GM23338 (cell line): ENCODE measurements at regions not wholly inside any gene's neighbourhood (a gene's known extent, or its start where the extent isn't known, plus 50 kb on each side); places are given as distances from the start of the nearest gene placed in this dataset.
A peak's percentile ranks its signal among the peaks of the same experiment; 100 is the strongest.

Source experiments
- ATAC-seq: fragments of 200-7000 bp; cut with Tn5 transposase; 3 replicates; pipeline ENCODE4 v1.9.1; 2020
- DNase-seq: peaks from one replicate; pipeline ENCODE4 v3.0.0-alpha.2; 2015; ENCODE audit warnings: low spot score
- H2AFZ ChIP-seq: fragments of 200-600 bp; sonication (generic); 2 replicates; pipeline ENCODE4 v1.8.0; 2016; ENCODE audit warnings: antibody characterized with exemption, mild to moderate bottlenecking, moderate library complexity
- H3F3A ChIP-seq: fragments of 200-600 bp; sonication (generic); replicated peaks from 2 replicates; pipeline ENCODE4 v1.8.0; 2017; ENCODE audit warnings: antibody characterized with exemption, mixed run types, low read depth
- H3K27ac ChIP-seq: fragments of 200-600 bp; sonication (generic); 2 replicates; pipeline ENCODE4 v1.6.1; 2016; ENCODE audit warnings: low read depth
- H3K27me3 ChIP-seq: fragments of 200-600 bp; sonication (generic); 2 replicates; pipeline ENCODE4 v1.8.0; 2016; ENCODE audit warnings: mild to moderate bottlenecking, mixed run types, moderate library complexity; ENCODE audit not compliant: insufficient read depth
- H3K36me3 ChIP-seq: fragments of 200-600 bp; sonication (generic); 2 replicates; pipeline ENCODE4 v1.8.0; 2016; ENCODE audit warnings: mild to moderate bottlenecking; ENCODE audit not compliant: insufficient read depth
- H3K4me1 ChIP-seq: fragments of 200-600 bp; sonication (generic); 2 replicates; pipeline ENCODE4 v1.8.0; 2016; ENCODE audit warnings: mild to moderate bottlenecking, moderate library complexity; ENCODE audit not compliant: insufficient read depth
- H3K4me2 ChIP-seq: fragments of 200-600 bp; sonication (generic); 2 replicates; pipeline ENCODE4 v1.7.1; 2017; ENCODE audit warnings: mixed run types
- H3K4me3 ChIP-seq: fragments of 200-600 bp; sonication (generic); 2 replicates; pipeline ENCODE4 v1.6.1; 2016; ENCODE audit warnings: mixed run types
- H3K79me2 ChIP-seq: fragments of 200-600 bp; sonication (generic); replicated peaks from 2 replicates; pipeline ENCODE4 v1.8.0; 2017; ENCODE audit warnings: mild to moderate bottlenecking; ENCODE audit not compliant: insufficient read depth
- H3K9me2 ChIP-seq: fragments of 200-600 bp; sonication (generic); 2 replicates; pipeline ENCODE4 v1.8.0; 2017; ENCODE audit not compliant: insufficient read depth
- H4K20me1 ChIP-seq: fragments of 200-600 bp; sonication (generic); replicated peaks from 2 replicates; pipeline ENCODE4 v1.8.0; 2017; ENCODE audit warnings: mild to moderate bottlenecking; ENCODE audit not compliant: insufficient read depth
- H3K27ac Mint-ChIP-seq: 2 replicates; pipeline ENCODE4 v1.8.0; 2020; ENCODE audit warnings: inconsistent platforms, mild to moderate bottlenecking, moderate library complexity, mixed read lengths
- H3K27me3 Mint-ChIP-seq: 3 replicates; pipeline ENCODE4 v1.8.0; 2022; ENCODE audit warnings: low read depth, mild to moderate bottlenecking, moderate library complexity, mixed read lengths, inconsistent platforms; ENCODE audit not compliant: insufficient read depth, poor library complexity
- H3K36me3 Mint-ChIP-seq: 3 replicates; pipeline ENCODE4 v1.8.0; 2021; ENCODE audit warnings: low read depth, mild to moderate bottlenecking, inconsistent platforms, moderate library complexity, mixed read lengths
- H3K4me1 Mint-ChIP-seq: 3 replicates; pipeline ENCODE4 v1.8.0; 2020; ENCODE audit warnings: mild to moderate bottlenecking, inconsistent platforms, mixed read lengths
- H3K4me3 Mint-ChIP-seq: 3 replicates; pipeline ENCODE4 v1.8.0; 2021; ENCODE audit warnings: moderate library complexity, mild to moderate bottlenecking, inconsistent platforms, mixed read lengths
- H3K9me3 Mint-ChIP-seq: 3 replicates; pipeline ENCODE4 v1.8.0; 2020; ENCODE audit warnings: moderate library complexity, mild to moderate bottlenecking, inconsistent platforms, mixed read lengths
- CREB1 ChIP-seq: fragments of 250-450 bp; sonication (Bioruptor Pico); IDR thresholded peaks from 2 replicates; pipeline ENCODE4 v1.5.0; 2020; ENCODE audit warnings: low read depth, mild to moderate bottlenecking, moderate library complexity
- EZH2 ChIP-seq: fragments of 200-600 bp; sonication (generic); IDR thresholded peaks from one replicate; pipeline ENCODE4 v1.8.0; 2017; ENCODE audit warnings: antibody characterized with exemption, mild to moderate bottlenecking, low read depth; ENCODE audit not compliant: unreplicated experiment
- EZH2phosphoT487 ChIP-seq: fragments of 200-600 bp; sonication (generic); IDR thresholded peaks from one replicate; pipeline ENCODE4 v1.8.1; 2018; ENCODE audit warnings: antibody characterized with exemption; ENCODE audit not compliant: unreplicated experiment
- JUNB ChIP-seq: IDR thresholded peaks from one replicate; pipeline ENCODE4 v1.6.1; 2016; ENCODE audit warnings: antibody characterized with exemption; ENCODE audit not compliant: unreplicated experiment
- POLR2AphosphoS5 ChIP-seq: IDR thresholded peaks from 2 replicates; pipeline ENCODE4 v1.6.1; 2016; ENCODE audit warnings: antibody characterized with exemption, low read depth
- ZNF331 ChIP-seq: fragments of 250-450 bp; sonication (Bioruptor Pico); IDR thresholded peaks from 2 replicates; pipeline ENCODE4 v1.5.0; 2020; ENCODE audit warnings: low read depth, mild to moderate bottlenecking, moderate library complexity
- TF ChIP-seq, protein P1 (sequence below): IDR thresholded peaks from 2 replicates; pipeline ENCODE4 v1.6.1; 2016; ENCODE audit warnings: antibody characterized with exemption
- TF ChIP-seq, protein P2 (sequence below): fragments of 250-450 bp; sonication (Bioruptor Pico); IDR thresholded peaks from 2 replicates; pipeline ENCODE4 v1.5.0; 2020; ENCODE audit warnings: mild to moderate bottlenecking, moderate library complexity
- TF ChIP-seq, protein P3 (sequence below), 2 experiments: fragments of 200-600 bp in 1 of 2; sonication (generic) in 1 of 2; conservative IDR thresholded peaks; 2 replicates each; pipeline versions ENCODE4 v1.5.1 to v1.6.1; 2016 to 2017; ENCODE audit warnings: antibody characterized with exemption in 2 of 2, low read depth in 2 of 2, mild to moderate bottlenecking in 2 of 2, moderate library complexity in 1 of 2
- TF ChIP-seq, protein P4 (sequence below): IDR thresholded peaks from one replicate; pipeline ENCODE4 v1.6.1; 2018; ENCODE audit warnings: antibody characterized with exemption; ENCODE audit not compliant: unreplicated experiment

DNA sequence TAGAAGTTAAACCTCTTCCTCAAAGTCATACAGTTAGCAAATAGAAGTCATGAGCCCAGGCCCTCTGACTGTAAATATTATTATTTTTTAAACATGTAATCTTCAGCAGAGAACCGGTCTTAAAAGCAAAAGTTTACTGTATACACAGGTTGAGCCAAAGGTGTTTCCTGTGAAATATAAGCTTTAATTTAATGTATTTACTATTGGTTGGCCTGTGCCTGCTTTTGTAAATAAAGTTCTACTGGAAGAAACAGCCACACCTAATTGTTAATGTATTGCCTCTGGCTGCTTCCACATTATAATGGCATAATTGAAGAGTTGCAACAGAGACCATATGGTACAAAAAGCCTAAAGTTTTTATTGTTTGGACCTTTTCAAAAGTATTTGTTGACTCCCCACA lies 61.0 kb upstream of the PRDM8 start:
- Mint-ChIP-seq H3K27me3 (no peaks in the 10 kb centered on the region), H3K4me1 (no peaks in the 10 kb centered on the region), H3K36me3 (no peaks in the 10 kb centered on the region), H3K9me3 (no peaks in the 10 kb centered on the region; the same call in 2 of the 3 replicates), H3K27ac (no peak overlapping the region), H3K4me3 (no peak overlapping the region)
- H3F3A ChIP-seq, result no peaks in the 10 kb centered on the region
- no peaks in the 10 kb centered on the region for H3K27me3 ChIP-seq
- ATAC-seq, result no peak
- no peak overlapping the region for H3K4me2 ChIP-seq
- TF ChIP-seq, protein P1, sequence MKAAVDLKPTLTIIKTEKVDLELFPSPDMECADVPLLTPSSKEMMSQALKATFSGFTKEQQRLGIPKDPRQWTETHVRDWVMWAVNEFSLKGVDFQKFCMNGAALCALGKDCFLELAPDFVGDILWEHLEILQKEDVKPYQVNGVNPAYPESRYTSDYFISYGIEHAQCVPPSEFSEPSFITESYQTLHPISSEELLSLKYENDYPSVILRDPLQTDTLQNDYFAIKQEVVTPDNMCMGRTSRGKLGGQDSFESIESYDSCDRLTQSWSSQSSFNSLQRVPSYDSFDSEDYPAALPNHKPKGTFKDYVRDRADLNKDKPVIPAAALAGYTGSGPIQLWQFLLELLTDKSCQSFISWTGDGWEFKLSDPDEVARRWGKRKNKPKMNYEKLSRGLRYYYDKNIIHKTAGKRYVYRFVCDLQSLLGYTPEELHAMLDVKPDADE, result no peak
- no peak for TF ChIP-seq CREB1
- TF ChIP-seq, protein P2, sequence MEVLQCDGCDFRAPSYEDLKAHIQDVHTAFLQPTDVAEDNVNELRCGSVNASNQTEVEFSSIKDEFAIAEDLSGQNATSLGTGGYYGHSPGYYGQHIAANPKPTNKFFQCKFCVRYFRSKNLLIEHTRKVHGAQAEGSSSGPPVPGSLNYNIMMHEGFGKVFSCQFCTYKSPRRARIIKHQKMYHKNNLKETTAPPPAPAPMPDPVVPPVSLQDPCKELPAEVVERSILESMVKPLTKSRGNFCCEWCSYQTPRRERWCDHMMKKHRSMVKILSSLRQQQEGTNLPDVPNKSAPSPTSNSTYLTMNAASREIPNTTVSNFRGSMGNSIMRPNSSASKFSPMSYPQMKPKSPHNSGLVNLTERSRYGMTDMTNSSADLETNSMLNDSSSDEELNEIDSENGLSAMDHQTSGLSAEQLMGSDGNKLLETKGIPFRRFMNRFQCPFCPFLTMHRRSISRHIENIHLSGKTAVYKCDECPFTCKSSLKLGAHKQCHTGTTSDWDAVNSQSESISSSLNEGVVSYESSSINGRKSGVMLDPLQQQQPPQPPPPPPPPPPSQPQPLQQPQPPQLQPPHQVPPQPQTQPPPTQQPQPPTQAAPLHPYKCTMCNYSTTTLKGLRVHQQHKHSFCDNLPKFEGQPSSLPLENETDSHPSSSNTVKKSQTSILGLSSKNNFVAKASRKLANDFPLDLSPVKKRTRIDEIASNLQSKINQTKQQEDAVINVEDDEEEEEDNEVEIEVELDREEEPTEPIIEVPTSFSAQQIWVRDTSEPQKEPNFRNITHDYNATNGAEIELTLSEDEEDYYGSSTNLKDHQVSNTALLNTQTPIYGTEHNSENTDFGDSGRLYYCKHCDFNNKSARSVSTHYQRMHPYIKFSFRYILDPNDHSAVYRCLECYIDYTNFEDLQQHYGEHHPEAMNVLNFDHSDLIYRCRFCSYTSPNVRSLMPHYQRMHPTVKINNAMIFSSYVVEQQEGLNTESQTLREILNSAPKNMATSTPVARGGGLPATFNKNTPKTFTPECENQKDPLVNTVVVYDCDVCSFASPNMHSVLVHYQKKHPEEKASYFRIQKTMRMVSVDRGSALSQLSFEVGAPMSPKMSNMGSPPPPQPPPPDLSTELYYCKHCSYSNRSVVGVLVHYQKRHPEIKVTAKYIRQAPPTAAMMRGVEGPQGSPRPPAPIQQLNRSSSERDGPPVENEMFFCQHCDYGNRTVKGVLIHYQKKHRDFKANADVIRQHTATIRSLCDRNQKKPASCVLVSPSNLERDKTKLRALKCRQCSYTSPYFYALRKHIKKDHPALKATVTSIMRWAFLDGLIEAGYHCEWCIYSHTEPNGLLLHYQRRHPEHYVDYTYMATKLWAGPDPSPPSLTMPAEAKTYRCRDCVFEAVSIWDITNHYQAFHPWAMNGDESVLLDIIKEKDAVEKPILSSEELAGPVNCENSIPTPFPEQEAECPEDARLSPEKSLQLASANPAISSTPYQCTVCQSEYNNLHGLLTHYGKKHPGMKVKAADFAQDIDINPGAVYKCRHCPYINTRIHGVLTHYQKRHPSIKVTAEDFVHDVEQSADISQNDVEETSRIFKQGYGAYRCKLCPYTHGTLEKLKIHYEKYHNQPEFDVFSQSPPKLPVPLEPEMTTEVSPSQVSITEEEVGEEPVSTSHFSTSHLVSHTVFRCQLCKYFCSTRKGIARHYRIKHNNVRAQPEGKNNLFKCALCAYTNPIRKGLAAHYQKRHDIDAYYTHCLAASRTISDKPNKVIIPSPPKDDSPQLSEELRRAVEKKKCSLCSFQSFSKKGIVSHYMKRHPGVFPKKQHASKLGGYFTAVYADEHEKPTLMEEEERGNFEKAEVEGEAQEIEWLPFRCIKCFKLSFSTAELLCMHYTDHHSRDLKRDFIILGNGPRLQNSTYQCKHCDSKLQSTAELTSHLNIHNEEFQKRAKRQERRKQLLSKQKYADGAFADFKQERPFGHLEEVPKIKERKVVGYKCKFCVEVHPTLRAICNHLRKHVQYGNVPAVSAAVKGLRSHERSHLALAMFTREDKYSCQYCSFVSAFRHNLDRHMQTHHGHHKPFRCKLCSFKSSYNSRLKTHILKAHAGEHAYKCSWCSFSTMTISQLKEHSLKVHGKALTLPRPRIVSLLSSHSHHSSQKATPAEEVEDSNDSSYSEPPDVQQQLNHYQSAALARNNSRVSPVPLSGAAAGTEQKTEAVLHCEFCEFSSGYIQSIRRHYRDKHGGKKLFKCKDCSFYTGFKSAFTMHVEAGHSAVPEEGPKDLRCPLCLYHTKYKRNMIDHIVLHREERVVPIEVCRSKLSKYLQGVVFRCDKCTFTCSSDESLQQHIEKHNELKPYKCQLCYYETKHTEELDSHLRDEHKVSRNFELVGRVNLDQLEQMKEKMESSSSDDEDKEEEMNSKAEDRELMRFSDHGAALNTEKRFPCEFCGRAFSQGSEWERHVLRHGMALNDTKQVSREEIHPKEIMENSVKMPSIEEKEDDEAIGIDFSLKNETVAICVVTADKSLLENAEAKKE (CRISPR knock-in tag), result no peak
- no peak for TF ChIP-seq POLR2AphosphoS5
- no peak for TF ChIP-seq EZH2phosphoT487
- no peak for TF ChIP-seq JUNB
- no peaks in the 10 kb centered on the region for H3K9me2 ChIP-seq
- H3K36me3 ChIP-seq, result no peaks in the 10 kb centered on the region
- no peak overlapping the region for H3K4me3 ChIP-seq
- H3K79me2 ChIP-seq, result no peaks in the 10 kb centered on the region
- no peak overlapping the region for H3K27ac ChIP-seq
- no peaks in the 10 kb centered on the region for H4K20me1 ChIP-seq
- H2AFZ ChIP-seq, result no peak overlapping the region
- no peaks in the 10 kb centered on the region for H3K4me1 ChIP-seq
- DNase-seq, result peak; percentile 9

DNA sequence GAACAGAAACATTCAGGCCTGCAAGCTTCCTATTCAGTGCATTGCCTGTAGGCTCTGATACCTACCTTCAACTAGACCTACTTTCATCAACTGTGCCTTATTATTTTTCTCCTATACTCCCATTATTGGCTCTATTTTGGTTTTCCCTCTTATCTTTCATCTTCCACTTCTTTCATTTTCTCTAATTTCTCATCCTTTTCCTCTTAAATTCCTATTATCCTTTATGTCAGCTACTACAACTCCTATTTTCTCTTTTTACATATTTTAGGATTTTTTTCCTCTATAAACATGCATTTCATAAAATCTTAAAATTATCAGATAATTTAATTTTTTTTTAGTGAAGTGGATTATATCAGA lies 61.6 kb upstream of the PRDM8 start:
- H4K20me1 ChIP-seq, result no peaks in the 10 kb centered on the region
- no peak overlapping the region for H3K4me3 ChIP-seq
- no peaks in the 10 kb centered on the region for H3K4me1 ChIP-seq
- Mint-ChIP-seq H3K36me3 (no peaks in the 10 kb centered on the region), H3K4me3 (no peak overlapping the region), H3K27ac (no peak overlapping the region), H3K4me1 (no peaks in the 10 kb centered on the region), H3K9me3 (no peaks in the 10 kb centered on the region; the same call in 2 of the 3 replicates), H3K27me3 (no peaks in the 10 kb centered on the region)
- no peaks in the 10 kb centered on the region for H3K36me3 ChIP-seq
- no peak overlapping the region for H3K4me2 ChIP-seq
- no peaks in the 10 kb centered on the region for H3K79me2 ChIP-seq
- ATAC-seq (no peak), DNase-seq (no peak)
- H3K9me2 ChIP-seq, result no peaks in the 10 kb centered on the region
- no peaks in the 10 kb centered on the region for H3F3A ChIP-seq
- H3K27ac ChIP-seq, result no peak overlapping the region
- H2AFZ ChIP-seq, result no peak overlapping the region
- no peaks in the 10 kb centered on the region for H3K27me3 ChIP-seq
- TF ChIP-seq EZH2phosphoT487 (no peak), POLR2AphosphoS5 (no peak), EZH2 (no peak), ZNF331 (no peak), CREB1 (no peak)
- TF ChIP-seq, protein P3, sequence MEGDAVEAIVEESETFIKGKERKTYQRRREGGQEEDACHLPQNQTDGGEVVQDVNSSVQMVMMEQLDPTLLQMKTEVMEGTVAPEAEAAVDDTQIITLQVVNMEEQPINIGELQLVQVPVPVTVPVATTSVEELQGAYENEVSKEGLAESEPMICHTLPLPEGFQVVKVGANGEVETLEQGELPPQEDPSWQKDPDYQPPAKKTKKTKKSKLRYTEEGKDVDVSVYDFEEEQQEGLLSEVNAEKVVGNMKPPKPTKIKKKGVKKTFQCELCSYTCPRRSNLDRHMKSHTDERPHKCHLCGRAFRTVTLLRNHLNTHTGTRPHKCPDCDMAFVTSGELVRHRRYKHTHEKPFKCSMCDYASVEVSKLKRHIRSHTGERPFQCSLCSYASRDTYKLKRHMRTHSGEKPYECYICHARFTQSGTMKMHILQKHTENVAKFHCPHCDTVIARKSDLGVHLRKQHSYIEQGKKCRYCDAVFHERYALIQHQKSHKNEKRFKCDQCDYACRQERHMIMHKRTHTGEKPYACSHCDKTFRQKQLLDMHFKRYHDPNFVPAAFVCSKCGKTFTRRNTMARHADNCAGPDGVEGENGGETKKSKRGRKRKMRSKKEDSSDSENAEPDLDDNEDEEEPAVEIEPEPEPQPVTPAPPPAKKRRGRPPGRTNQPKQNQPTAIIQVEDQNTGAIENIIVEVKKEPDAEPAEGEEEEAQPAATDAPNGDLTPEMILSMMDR (conservative IDR thresholded peaks at IDR 0.05; ENCODE audit: low read depth in 2 of 2), result no peak
- TF ChIP-seq, protein P4, sequence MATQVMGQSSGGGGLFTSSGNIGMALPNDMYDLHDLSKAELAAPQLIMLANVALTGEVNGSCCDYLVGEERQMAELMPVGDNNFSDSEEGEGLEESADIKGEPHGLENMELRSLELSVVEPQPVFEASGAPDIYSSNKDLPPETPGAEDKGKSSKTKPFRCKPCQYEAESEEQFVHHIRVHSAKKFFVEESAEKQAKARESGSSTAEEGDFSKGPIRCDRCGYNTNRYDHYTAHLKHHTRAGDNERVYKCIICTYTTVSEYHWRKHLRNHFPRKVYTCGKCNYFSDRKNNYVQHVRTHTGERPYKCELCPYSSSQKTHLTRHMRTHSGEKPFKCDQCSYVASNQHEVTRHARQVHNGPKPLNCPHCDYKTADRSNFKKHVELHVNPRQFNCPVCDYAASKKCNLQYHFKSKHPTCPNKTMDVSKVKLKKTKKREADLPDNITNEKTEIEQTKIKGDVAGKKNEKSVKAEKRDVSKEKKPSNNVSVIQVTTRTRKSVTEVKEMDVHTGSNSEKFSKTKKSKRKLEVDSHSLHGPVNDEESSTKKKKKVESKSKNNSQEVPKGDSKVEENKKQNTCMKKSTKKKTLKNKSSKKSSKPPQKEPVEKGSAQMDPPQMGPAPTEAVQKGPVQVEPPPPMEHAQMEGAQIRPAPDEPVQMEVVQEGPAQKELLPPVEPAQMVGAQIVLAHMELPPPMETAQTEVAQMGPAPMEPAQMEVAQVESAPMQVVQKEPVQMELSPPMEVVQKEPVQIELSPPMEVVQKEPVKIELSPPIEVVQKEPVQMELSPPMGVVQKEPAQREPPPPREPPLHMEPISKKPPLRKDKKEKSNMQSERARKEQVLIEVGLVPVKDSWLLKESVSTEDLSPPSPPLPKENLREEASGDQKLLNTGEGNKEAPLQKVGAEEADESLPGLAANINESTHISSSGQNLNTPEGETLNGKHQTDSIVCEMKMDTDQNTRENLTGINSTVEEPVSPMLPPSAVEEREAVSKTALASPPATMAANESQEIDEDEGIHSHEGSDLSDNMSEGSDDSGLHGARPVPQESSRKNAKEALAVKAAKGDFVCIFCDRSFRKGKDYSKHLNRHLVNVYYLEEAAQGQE, result no peak
